Stimulated activated CD8-positive, alpha-beta memory T cell treated with anti-CD3 and anti-CD28 coated beads, Interleukin-7, amount 100 ng/mL, for 24 hours (primary cell): ENCODE measurements at regions not wholly inside any gene's neighbourhood (a gene's known extent, or its start where the extent isn't known, plus 50 kb on each side); places are given as distances from the start of the nearest gene placed in this dataset.

ENCODE experiments used
- DNase-seq: peaks from one replicate; pipeline ENCODE4 v3.0.0-alpha.2; 2020; ENCODE audit warnings: low read depth

- DNase-seq = no peak
Observed at GRCh38 chr15:31241888-31242522, 84.6 kb upstream of the KLF13 start.

GRCh38 chr15:31243895-31244294 lies 82.7 kb upstream of the KLF13 start:
- DNase-seq = no peak

- no peak for DNase-seq
Observed at GRCh38 chr15:31245135-31245689, 81.4 kb upstream of the KLF13 start.

- no peak for DNase-seq
Observed at GRCh38 chr15:31245756-31246155, 80.9 kb upstream of the KLF13 start.

- no peak for DNase-seq
Observed at GRCh38 chr15:31247404-31247803, 79.2 kb upstream of the KLF13 start.

GRCh38 chr15:31248263-31248662 lies 78.4 kb upstream of the KLF13 start:
- DNase-seq = no peak

- DNase-seq = no peak
Observed at GRCh38 chr15:31248951-31249350, 77.7 kb upstream of the KLF13 start.

GRCh38 chr15:31250033-31250432 lies 76.6 kb upstream of the KLF13 start:
- no peak for DNase-seq

GRCh38 chr15:31251165-31251564 lies 75.5 kb upstream of the KLF13 start:
- no peak for DNase-seq

GRCh38 chr15:31252171-31252785 lies 74.4 kb upstream of the KLF13 start:
- no peak for DNase-seq

- no peak for DNase-seq
Observed at GRCh38 chr15:31254431-31255175, 72.0 kb upstream of the KLF13 start.

GRCh38 chr15:31255176-31255510 lies 71.5 kb upstream of the KLF13 start:
- DNase-seq = no peak

- no peak for DNase-seq
Observed at GRCh38 chr15:31255732-31256377, 70.8 kb upstream of the KLF13 start.

- DNase-seq = no peak
Observed at GRCh38 chr15:31256378-31257265, 70.0 kb upstream of the KLF13 start.

GRCh38 chr15:31257286-31257685 lies 69.3 kb upstream of the KLF13 start:
- DNase-seq = no peak

- DNase-seq = no peak
Observed at GRCh38 chr15:31258260-31258659, 68.4 kb upstream of the KLF13 start.

GRCh38 chr15:31259562-31260252 lies 66.9 kb upstream of the KLF13 start:
- DNase-seq = no peak

GRCh38 chr15:31260646-31261265 lies 65.9 kb upstream of the KLF13 start:
- DNase-seq = no peak

GRCh38 chr15:31261266-31262142 lies 65.1 kb upstream of the KLF13 start:
- DNase-seq = no peak

GRCh38 chr15:31262143-31262530 lies 64.5 kb upstream of the KLF13 start:
- DNase-seq = no peak
